ENCODE measurements at regions not wholly inside any gene's neighbourhood (a gene's known extent, or its start where the extent isn't known, plus 50 kb on each side); places are given as distances from the start of the nearest gene placed in this dataset.

- Histone ChIP-seq H3K36me3 (no peaks in the 10 kb centered on the region), H3K4me1 (no peaks in the 10 kb centered on the region), H3K9me3 (peaks cover 0 to 10% of the 10 kb centered on the region in 2 donors), H3K27me3 (no peaks in the 10 kb centered on the region), H3K27ac (no peak overlapping the region), H3K4me3 (no peak overlapping the region)
- TF ChIP-seq, protein P1, sequence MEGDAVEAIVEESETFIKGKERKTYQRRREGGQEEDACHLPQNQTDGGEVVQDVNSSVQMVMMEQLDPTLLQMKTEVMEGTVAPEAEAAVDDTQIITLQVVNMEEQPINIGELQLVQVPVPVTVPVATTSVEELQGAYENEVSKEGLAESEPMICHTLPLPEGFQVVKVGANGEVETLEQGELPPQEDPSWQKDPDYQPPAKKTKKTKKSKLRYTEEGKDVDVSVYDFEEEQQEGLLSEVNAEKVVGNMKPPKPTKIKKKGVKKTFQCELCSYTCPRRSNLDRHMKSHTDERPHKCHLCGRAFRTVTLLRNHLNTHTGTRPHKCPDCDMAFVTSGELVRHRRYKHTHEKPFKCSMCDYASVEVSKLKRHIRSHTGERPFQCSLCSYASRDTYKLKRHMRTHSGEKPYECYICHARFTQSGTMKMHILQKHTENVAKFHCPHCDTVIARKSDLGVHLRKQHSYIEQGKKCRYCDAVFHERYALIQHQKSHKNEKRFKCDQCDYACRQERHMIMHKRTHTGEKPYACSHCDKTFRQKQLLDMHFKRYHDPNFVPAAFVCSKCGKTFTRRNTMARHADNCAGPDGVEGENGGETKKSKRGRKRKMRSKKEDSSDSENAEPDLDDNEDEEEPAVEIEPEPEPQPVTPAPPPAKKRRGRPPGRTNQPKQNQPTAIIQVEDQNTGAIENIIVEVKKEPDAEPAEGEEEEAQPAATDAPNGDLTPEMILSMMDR (IDR thresholded peaks at IDR 0.05) = no peak
- DNase-seq (ENCODE audit: low spot score) = no peak
Observed at GRCh38 chr10:15462253-15462897, 91.3 kb upstream of the FAM171A1 start.

- Histone ChIP-seq H3K27ac (no peak overlapping the region), H3K27me3 (no peaks in the 10 kb centered on the region), H3K4me3 (no peak overlapping the region), H3K4me1 (no peaks in the 10 kb centered on the region), H3K36me3 (no peaks in the 10 kb centered on the region), H3K9me3 (peaks cover 0 to 10% of the 10 kb centered on the region in 2 donors)
- no peak for DNase-seq (ENCODE audit: low spot score)
- TF ChIP-seq, protein P1 (IDR thresholded peaks at IDR 0.05) = no peak
Observed at GRCh38 chr10:15461353-15462108, 90.4 kb upstream of the FAM171A1 start.

GRCh38 chr10:15460661-15461060 is 89.6 kb upstream of the FAM171A1 start:
- H3K9me3 ChIP-seq = peaks cover 0 to 10% of the 10 kb centered on the region in 2 donors
- TF ChIP-seq, protein P1 (IDR thresholded peaks at IDR 0.05) = no peak
- H3K27ac ChIP-seq = no peak overlapping the region
- no peaks in the 10 kb centered on the region for H3K4me1 ChIP-seq
- no peak overlapping the region for H3K4me3 ChIP-seq
- H3K27me3 ChIP-seq = no peaks in the 10 kb centered on the region
- H3K36me3 ChIP-seq = no peaks in the 10 kb centered on the region
- DNase-seq (ENCODE audit: low spot score) = no peak

DNA sequence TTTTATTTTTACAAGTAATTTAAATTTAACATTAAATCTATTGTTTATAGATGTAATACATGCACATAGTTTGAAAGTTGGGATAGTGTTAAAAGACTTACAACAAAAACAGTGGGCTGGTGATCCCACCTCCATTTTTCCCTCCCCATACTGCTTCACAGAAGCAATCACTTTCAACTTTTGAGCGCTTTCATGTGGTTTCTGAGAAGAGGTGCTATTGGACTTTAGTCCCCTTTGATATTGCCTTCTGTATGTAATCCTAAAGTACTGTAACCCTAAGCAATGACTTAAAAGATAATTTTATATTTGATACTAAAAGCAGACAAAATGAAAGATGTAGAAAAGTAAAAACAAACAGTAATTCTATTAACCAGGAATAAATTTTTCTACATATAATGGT is 88.1 kb upstream of the FAM171A1 start:
- TF ChIP-seq, protein P1 (IDR thresholded peaks at IDR 0.05) = no peak
- Histone ChIP-seq H3K27ac (no peak overlapping the region), H3K4me3 (no peak overlapping the region), H3K4me1 (no peaks in the 10 kb centered on the region), H3K36me3 (no peaks in the 10 kb centered on the region), H3K9me3 (peaks cover 0 to 10% of the 10 kb centered on the region in 2 donors), H3K27me3 (no peaks in the 10 kb centered on the region)
- no peak for DNase-seq (ENCODE audit: low spot score)

DNA sequence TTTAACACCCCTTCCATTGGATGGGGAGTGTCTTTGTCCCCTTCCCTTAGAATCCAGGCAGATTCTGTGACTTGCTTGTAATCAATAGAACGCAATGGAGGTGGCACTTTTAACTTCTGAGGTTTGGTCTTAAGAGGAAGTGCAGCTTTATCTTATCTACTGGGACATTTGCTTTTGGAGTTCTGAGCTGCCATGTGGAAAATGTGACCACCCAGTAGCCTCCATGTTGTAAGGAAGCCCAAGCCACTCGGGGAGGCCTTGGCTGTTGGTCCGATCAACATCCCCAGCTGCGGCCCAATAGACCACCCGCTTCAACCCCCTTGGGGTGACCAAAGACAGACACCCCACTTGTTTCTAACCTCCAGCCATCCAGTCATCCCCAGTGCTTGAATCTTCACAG is 86.3 kb upstream of the FAM171A1 start:
- Histone ChIP-seq H3K27ac (no peak overlapping the region), H3K4me1 (no peaks in the 10 kb centered on the region), H3K36me3 (no peaks in the 10 kb centered on the region), H3K4me3 (no peak overlapping the region), H3K9me3 (no peaks in the 10 kb centered on the region), H3K27me3 (no peaks in the 10 kb centered on the region)
- DNase-seq (ENCODE audit: low spot score) = no peak
- TF ChIP-seq, protein P1 (IDR thresholded peaks at IDR 0.05) = no peak

Data from right atrium auricular region (tissue), 2 donors.